Iris pigment epithelial cell (primary cell): ENCODE measurements at regions not wholly inside any gene's neighbourhood (a gene's known extent, or its start where the extent isn't known, plus 50 kb on each side); places are given as distances from the start of the nearest gene placed in this dataset.
"Not testable (repeated sequence)": the region's sequence is repeated elsewhere in the genome, so short reads cannot be mapped to it uniquely, and the experiment has no call there.

Experiments used
- DNase-seq: peaks from one replicate; pipeline ENCODE4 v3.0.0-alpha.2; 2011; ENCODE audit warnings: low read depth

GRCh38 chr3:66808891-66809594, 189.1 kb upstream of the KBTBD8 start:
- no peak for DNase-seq

DNA sequence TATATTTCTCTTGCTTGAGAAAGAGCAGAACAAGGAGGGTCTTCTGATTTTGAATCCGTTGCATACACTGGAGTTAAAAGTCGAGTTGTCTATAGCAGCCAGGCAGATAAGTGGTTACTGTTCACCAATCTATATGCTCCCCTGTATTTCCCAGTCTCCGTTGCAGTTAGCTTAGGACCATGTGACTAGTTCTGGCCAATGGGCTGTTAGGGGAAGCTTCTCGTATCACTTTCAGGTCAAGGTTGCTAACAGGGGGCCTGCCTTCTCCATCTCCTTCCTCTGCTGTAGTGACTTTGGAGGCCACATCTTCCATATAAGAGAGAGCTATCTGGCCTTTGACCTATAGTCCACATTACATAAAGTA, 188.5 kb upstream of the KBTBD8 start:
- DNase-seq: no peak

- DNase-seq: peak; percentile 46
These were observed 186.0 kb upstream of the KBTBD8 start for GRCh38 chr3:66812136-66812535.

DNA sequence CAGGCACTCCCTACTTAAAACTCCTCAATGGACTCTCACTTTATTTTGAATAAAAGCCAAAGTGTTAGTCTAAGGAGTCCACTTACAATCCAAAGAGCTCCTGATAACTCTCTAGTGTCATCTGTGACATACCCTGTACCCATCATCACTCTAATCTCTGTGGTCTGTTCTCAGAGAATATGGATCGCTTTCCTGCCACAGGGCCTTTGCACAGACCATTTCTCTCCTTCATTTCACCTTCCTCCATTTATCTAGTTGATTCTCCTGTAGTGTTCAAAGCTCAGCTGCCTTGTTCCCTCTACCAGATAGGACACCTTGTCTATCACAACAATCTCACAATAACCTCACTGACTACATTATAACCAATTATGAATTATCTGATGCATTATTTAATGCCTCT, 185.4 kb upstream of the KBTBD8 start:
- DNase-seq: no peak

DNA sequence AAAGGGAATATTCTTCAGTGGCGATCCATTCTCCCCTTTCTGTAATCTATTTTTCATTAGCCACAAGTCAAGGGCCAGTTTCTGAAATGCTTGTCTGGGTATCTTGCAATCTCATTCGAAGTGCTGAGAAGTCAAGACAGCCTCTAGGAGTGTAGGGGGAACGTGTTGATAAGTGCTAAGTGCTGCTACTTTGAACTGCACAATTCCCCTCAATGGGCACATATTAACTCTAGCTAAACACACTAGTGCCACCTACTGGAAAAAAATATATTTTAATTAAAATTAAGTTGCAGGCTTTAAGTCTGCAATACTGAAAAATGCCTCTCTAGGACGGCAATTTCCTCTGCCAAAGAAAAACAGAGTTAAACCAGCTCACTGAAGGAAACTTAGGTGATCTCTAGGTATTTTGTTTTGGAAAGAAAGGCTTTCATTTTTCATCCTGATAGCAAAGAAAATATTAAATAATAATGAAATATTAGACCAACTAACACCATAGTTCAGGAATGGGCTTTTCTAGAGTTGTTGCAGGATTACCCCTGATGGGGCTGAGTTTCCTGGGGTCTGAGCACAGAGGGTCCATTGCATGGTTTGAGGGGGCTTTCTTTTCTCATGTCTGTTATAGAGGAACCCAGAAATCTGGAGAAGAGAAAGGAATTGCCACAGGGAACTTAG, 181.9 kb upstream of the KBTBD8 start:
- DNase-seq: peak; percentile 68

DNA sequence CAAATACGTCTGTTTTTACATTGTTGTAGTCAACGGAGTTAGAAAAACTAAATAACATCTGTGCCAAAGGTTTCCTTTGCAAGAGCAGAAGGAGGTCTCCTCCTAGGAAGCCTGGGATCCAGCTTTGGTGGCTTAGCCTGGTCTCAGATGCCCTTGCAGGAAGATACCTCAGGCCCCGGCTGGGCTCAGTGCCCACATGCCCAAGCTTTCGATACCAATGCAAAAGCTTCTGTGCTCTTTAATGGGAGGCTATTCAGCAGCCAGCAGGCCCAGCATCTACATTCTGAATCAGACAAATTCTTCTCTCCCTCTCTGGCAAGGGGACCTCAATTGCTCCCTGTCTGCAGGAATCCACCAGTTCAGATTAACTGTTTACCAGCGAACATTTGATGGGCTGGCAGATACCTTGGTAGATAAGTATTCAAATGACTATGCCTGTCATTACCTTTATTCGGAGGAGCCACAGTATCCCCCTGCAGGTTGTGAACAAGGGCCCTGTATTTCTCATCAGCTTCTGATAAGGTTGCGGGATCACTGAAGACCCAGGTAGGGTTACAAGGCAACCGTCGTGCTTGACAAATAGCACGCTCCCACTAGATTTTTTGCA, 180.1 kb upstream of the KBTBD8 start:
- DNase-seq: no peak

DNA sequence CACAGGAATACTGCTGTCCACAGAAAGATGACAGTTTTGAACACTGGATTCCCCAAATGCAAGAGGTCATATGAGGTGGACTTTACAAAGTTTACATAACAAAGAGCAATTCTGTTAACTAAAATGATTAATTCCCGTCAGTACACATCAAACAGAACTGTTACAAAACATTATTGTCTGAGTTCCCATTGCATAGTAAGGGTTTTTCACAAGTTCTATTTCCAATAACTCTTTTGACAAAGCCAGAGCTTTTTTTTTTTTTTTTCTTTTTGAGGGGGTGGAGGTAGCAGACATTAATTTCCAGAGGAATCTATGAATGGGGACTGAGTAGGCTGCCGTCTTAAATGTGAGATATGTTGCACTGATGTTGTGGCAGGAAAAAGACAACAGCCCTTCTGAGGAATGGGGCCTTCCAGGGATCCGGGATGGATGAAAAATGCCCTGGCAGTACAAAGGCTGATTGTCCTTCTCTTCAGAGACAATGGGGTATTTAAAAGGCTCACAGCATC, 178.1 kb upstream of the KBTBD8 start:
- DNase-seq: no peak

DNA sequence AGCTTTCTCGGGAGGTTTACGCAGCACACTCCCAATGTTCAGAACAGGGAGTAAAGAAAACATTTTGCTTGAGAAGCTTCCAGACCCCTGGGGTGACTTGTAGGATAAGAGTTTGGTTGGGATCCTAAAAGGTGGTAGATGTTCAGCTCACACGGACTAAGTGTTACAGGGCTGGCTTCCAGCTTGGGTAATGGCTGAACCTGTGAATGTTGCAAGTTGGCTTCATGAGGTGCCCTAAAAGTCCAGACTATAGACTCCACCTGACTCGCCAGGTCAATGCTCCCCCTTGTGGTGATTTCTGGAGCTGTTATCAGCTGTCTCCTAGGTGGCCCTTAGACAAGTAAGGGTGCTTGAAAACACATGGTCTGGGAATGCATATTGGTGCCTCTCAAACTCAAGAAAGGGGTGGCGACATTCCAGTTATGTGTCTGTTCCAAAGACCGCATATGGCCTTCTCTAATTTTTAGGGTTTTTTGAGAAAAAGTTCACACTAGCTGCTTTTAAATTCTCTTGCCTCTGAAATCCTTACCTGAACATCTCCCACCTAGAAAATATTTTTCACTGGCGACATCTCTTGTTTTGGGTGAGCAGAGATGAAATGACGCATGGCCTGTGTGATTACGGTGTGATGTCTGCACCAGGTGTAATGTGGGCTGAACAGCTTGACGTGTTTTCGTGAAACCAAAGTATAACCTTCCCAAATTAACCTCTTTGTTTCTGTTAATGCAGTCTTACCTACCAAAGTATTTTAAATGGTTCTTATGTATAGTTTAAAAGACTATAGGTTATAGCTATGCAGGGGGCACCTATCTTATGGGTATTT, 175.7 kb upstream of the KBTBD8 start:
- DNase-seq: peak; percentile 66

DNA sequence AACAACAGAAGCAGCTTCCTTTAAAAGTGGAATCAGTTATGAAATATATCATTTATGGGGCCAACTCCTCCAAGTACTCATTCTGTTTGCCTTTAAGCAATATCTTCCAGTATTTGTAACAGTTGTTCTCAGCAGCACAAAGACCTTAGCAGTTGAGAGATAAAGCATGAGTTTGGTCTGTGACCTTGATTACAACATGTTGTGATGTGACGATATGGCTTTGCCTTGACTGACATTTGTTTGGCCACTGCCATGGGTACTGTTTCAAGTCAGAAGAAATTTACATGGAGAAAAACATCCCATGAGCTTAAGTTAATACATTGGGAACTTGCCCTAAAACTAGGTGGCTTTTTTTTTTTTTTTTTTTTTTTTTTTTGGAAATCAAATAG, 175.1 kb upstream of the KBTBD8 start:
- DNase-seq: peak; percentile 15

- no peak for DNase-seq
These were observed 174.6 kb upstream of the KBTBD8 start for GRCh38 chr3:66823532-66823931.

GRCh38 chr3:66825375-66825774, 172.7 kb upstream of the KBTBD8 start:
- DNase-seq: no peak

DNA sequence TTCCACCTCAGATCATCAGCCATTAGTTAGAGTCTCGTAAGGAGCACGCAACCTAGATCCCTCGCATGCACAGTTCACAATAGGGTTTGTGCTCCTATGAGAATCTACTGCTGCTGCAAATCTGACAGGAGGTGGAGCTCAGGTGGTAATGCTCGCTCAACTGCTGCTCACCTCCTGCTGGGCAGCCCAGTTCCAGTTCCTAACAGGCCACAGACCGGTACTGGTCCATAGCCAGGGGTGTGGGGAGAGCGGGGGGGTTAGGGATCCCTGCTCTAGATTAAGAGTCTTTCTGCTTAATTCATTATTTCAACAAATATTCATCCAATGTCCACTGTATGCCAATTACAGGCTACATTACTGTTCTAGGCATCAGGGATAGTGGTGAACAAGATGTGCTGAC, 170.4 kb upstream of the KBTBD8 start:
- no peak for DNase-seq

DNA sequence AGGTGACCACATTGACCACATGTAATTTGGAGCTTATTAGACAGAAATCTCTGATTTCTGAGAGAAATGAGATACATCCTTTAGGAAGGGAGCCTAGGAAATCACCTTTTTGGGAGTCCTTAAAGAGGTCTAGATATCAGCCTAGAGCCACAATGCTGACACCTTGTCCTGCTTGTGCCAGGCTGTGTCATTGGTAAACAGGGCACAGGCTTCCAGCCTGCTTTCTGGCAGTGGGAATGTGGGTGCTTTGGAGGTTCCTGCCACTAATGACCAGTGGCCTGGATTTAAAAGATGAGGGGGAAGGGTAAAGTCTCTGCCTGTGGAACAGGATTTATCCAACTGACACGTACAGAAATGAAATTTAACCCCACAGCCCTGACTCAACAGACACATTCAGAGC, 169.8 kb upstream of the KBTBD8 start:
- peak; percentile 11 for DNase-seq

GRCh38 chr3:66830301-66830700, 167.8 kb upstream of the KBTBD8 start:
- DNase-seq: no peak

DNA sequence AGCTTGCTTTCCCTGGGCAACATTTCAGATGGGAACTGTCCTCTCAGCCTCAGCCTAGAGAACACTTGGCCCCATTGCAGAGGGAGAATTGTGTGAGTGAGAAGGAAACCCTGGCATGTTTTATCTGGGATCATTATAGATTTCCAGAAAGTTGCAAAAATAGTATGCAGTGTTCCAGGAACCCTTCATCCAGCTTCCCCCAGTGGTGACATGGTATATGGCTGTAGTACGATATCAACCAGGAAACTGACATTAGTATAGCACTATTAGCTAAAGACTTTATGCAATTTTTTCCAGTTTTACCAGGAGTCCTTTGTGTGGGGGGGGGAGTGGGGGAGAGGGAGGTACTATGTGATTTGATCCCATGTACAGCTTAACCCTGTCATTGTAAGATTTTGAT, 166.2 kb upstream of the KBTBD8 start:
- DNase-seq: no peak

DNA sequence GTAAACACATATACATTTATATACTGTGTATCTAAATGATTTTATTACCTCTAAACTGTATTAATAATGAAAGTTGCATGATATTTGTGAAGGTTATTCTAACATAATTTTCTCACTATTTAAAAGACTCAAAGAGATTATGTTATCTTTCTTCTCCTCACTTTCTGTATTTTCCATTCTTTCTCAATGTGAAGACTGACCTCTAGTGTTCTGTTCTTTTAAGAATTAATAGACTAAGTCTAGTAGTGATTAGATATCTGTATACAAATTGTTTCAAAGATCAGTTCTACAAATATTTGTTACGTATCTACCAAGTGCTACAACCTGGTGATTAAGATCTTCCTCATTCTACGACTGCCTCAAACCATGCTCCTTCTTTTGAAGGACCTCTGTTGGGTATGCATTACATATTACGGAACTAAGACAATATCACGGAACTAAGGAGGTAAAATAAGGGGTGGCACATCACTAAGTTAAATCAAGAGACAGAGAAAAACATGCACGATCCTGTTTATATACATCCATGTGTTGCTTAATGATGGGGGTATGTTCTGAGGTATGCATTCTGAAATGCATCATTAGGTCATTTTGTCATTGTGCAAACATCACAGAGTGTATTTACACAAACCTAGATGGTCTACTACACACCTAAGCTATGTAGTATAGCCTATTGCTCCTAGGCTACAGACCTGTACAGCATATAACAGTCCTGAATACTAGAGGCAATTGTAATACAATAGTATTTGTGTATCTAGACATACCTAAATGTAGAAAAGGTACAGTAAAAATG, 161.5 kb upstream of the KBTBD8 start:
- DNase-seq: no peak

- DNase-seq: no peak
These were observed 159.4 kb upstream of the KBTBD8 start for GRCh38 chr3:66838704-66839103.

- DNase-seq: no peak
These were observed 158.6 kb upstream of the KBTBD8 start for GRCh38 chr3:66839508-66839907.

DNA sequence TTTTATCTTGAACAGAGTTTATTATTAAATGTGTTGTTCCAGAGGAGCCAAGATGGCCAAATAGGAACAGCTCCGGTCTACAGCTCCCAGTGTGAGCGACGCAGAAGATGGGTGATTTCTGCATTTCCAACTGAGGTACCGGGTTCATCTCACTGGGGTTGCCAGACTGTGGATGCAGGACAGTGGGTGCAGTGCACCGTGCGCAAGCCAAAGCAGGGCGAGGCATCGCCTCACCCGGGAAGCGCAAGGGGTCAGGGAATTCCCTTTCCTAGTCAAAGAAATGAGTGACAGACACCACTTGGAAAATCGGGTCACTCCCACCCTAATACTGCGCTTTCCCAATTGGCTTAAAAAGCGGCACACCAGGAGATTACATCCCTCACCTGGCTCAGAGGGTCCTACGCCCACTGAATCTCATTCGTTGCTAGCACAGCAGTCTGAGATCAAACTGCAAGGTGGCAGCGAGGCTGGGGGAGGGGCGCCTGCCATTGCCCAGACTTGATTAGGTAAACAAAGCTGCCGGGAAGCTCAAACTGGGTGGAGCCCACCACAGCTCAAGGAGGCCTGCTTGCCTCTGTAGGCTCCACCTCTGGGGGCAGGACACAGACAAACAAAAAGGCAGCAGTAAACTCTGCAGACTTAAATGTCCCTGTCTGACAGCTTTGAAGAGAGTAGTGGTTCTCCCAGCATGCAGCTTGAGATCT, 155.2 kb upstream of the KBTBD8 start:
- DNase-seq: not testable (repeated sequence)

DNA sequence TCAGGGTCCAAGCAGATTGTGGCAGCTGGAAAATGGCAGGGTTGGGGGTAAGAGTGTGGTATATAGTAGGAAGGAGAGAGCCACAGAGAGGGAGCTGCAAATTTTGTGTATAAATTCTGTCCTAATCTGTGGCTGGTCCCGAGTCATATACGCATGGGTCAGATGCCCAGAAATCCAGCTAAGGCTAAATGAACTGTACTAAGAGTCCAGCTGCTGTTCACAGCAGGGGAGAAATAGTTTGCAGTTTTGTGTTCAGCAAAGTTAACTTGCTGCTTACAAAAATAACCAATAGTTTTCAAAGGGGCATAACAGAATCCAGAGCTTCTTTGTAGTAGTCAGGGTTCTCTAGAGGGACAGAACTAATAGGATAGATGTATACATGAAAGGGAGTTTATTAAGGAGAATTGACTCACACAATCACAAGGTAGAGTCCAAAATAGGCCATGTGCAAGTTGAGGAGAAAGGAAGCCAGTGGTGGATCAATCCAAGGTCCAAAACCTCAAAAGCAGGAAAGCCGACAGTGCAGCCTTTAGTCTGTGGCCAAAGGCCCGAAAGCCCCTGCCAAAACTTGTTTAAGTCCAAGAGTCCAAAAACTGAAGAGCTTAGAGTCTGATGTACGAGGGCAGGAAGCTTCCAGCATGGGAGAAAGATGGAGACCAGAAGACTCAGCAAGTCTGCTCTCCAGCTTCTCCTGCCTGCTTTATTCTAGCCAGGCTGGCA, 146.1 kb upstream of the KBTBD8 start:
- no peak for DNase-seq
